ENCODE measurements at regions not wholly inside any gene's neighbourhood (a gene's known extent, or its start where the extent isn't known, plus 50 kb on each side); places are given as distances from the start of the nearest gene placed in this dataset.

GRCh38 chr10:126722726-126723125 is 52.2 kb upstream of the C10orf90 start:
- TF ChIP-seq POLR2A (IDR thresholded peaks at IDR 0.05): no peak
- TF ChIP-seq CTCF (IDR thresholded peaks at IDR 0.05): no peak
- TF ChIP-seq EP300 (IDR thresholded peaks at IDR 0.05): no peak

Measured in tibial nerve (tissue), 4 donors.